ENCODE measurements at regions not wholly inside any gene's neighbourhood (a gene's known extent, or its start where the extent isn't known, plus 50 kb on each side); places are given as distances from the start of the nearest gene placed in this dataset.

DNA sequence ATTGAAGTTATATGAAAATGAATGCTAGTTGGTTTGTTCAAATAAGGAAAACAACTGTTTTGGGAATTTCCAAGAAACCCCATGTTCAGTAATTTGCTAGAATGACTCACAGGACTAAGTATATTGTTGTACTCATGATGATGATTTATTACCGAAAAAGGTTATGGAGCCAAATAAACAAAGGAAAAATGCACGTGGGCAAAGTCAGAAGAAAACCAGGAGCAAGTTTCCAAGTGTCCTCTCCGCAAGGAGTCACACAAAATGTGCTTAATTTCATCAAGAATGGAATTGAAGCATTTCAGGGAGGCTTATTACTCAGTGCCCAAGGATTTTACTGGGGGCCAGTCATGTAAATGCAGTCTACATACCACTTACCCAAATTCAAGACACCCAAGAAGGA is 1652.4 kb upstream of the TMEFF2 start:
- TF ChIP-seq, protein P1, sequence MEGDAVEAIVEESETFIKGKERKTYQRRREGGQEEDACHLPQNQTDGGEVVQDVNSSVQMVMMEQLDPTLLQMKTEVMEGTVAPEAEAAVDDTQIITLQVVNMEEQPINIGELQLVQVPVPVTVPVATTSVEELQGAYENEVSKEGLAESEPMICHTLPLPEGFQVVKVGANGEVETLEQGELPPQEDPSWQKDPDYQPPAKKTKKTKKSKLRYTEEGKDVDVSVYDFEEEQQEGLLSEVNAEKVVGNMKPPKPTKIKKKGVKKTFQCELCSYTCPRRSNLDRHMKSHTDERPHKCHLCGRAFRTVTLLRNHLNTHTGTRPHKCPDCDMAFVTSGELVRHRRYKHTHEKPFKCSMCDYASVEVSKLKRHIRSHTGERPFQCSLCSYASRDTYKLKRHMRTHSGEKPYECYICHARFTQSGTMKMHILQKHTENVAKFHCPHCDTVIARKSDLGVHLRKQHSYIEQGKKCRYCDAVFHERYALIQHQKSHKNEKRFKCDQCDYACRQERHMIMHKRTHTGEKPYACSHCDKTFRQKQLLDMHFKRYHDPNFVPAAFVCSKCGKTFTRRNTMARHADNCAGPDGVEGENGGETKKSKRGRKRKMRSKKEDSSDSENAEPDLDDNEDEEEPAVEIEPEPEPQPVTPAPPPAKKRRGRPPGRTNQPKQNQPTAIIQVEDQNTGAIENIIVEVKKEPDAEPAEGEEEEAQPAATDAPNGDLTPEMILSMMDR (IDR thresholded peaks at IDR 0.05 in 8 of 11, conservative IDR thresholded peaks at IDR 0.05 in 3 of 11): no peak
- TF ChIP-seq POLR2A (IDR thresholded peaks at IDR 0.05) (no peak), POLR2AphosphoS5 (IDR thresholded peaks at IDR 0.05) (no peak)

Data from spleen (tissue), 7 donors.